Stomach smooth muscle (tissue), 2 donors: ENCODE measurements at regions not wholly inside any gene's neighbourhood (a gene's known extent, or its start where the extent isn't known, plus 50 kb on each side); places are given as distances from the start of the nearest gene placed in this dataset.
"Not testable (repeated sequence)": the region's sequence is repeated elsewhere in the genome, so short reads cannot be mapped to it uniquely, and the experiment has no call there.

Source experiments
- H3K27ac ChIP-seq: one replicate; pipeline ENCODE4 v1.7.0; 2013; ENCODE audit warnings: mild to moderate bottlenecking, low read length, inconsistent platforms
- H3K27me3 ChIP-seq, 2 donors: one replicate each; pipeline ENCODE4 v1.7.0; 2013; ENCODE audit warnings: low read length in 2 of 2; ENCODE audit not compliant: insufficient read depth in 2 of 2, control insufficient read depth in 1 of 2
- H3K36me3 ChIP-seq, 2 donors: one replicate each; pipeline ENCODE4 v1.7.0; 2013; ENCODE audit warnings: low read length in 2 of 2; ENCODE audit not compliant: control insufficient read depth in 2 of 2, insufficient read depth in 2 of 2
- H3K4me1 ChIP-seq: one replicate; pipeline ENCODE4 v1.7.0; 2013; ENCODE audit warnings: low read length; ENCODE audit not compliant: control insufficient read depth, insufficient read depth
- H3K4me3 ChIP-seq, 2 donors: one replicate each; pipeline ENCODE4 v1.7.0; 2013; ENCODE audit warnings: low read length in 2 of 2
- H3K9ac ChIP-seq, 2 donors: one replicate each; pipeline ENCODE4 v1.7.0; 2013; ENCODE audit warnings: low read length in 2 of 2, mild to moderate bottlenecking in 1 of 2
- H3K9me3 ChIP-seq, 2 donors: one replicate each; pipeline ENCODE4 v1.7.0; 2013; ENCODE audit warnings: low read length in 2 of 2; ENCODE audit not compliant: control insufficient read depth in 2 of 2
- donor health status: healthy.
- donor health status: Pancreatic carcinoma.

- not testable (repeated sequence) for H3K27ac ChIP-seq, H3K4me3 ChIP-seq, H3K4me1 ChIP-seq, H3K9me3 ChIP-seq, H3K27me3 ChIP-seq, H3K36me3 ChIP-seq, H3K9ac ChIP-seq
Measured at GRCh38 chr6:121720867-121721266, 285.4 kb downstream of the GJA1 start.

- Histone ChIP-seq H3K36me3 (no peaks in the 10 kb centered on the region), H3K4me1 (no peaks in the 10 kb centered on the region), H3K9ac (no peak overlapping the region), H3K9me3 (no peaks in the 10 kb centered on the region), H3K27me3 (no peaks in the 10 kb centered on the region), H3K4me3 (no peak overlapping the region), H3K27ac (no peak overlapping the region)
Measured at GRCh38 chr6:121723623-121724022, 288.2 kb downstream of the GJA1 start.

GRCh38 chr6:121724576-121724975, 289.1 kb downstream of the GJA1 start:
- no peak overlapping the region for H3K9ac ChIP-seq
- no peaks in the 10 kb centered on the region for H3K36me3 ChIP-seq
- H3K4me3 ChIP-seq = no peak overlapping the region
- no peak overlapping the region for H3K27ac ChIP-seq
- H3K27me3 ChIP-seq = no peaks in the 10 kb centered on the region
- H3K4me1 ChIP-seq = no peaks in the 10 kb centered on the region
- H3K9me3 ChIP-seq = no peaks in the 10 kb centered on the region

GRCh38 chr6:121726596-121726995, 291.1 kb downstream of the GJA1 start:
- Histone ChIP-seq H3K9ac (no peak overlapping the region), H3K36me3 (no peaks in the 10 kb centered on the region), H3K4me3 (no peak overlapping the region), H3K4me1 (no peaks in the 10 kb centered on the region), H3K9me3 (no peaks in the 10 kb centered on the region), H3K27ac (no peak overlapping the region), H3K27me3 (no peaks in the 10 kb centered on the region)

GRCh38 chr6:121730616-121731015, 295.2 kb downstream of the GJA1 start:
- H3K9ac ChIP-seq = no peak overlapping the region
- H3K4me3 ChIP-seq = no peak overlapping the region
- no peaks in the 10 kb centered on the region for H3K9me3 ChIP-seq
- H3K36me3 ChIP-seq = no peaks in the 10 kb centered on the region
- H3K4me1 ChIP-seq = no peaks in the 10 kb centered on the region
- no peak overlapping the region for H3K27ac ChIP-seq
- no peaks in the 10 kb centered on the region for H3K27me3 ChIP-seq

GRCh38 chr6:121731381-121731780, 295.9 kb downstream of the GJA1 start:
- H3K9ac ChIP-seq = no peak overlapping the region
- no peak overlapping the region for H3K27ac ChIP-seq
- H3K36me3 ChIP-seq = no peaks in the 10 kb centered on the region
- H3K27me3 ChIP-seq = no peaks in the 10 kb centered on the region
- H3K4me1 ChIP-seq = no peaks in the 10 kb centered on the region
- H3K9me3 ChIP-seq = no peaks in the 10 kb centered on the region
- H3K4me3 ChIP-seq = no peak overlapping the region

- no peaks in the 10 kb centered on the region for H3K9me3 ChIP-seq
- H3K27ac ChIP-seq = no peak overlapping the region
- no peak overlapping the region for H3K9ac ChIP-seq
- H3K36me3 ChIP-seq = no peaks in the 10 kb centered on the region
- H3K27me3 ChIP-seq = no peaks in the 10 kb centered on the region
- H3K4me3 ChIP-seq = no peak overlapping the region
- no peaks in the 10 kb centered on the region for H3K4me1 ChIP-seq
Measured at GRCh38 chr6:121732641-121733040, 297.2 kb downstream of the GJA1 start.

GRCh38 chr6:121733234-121733633, 297.8 kb downstream of the GJA1 start:
- Histone ChIP-seq H3K36me3 (no peaks in the 10 kb centered on the region), H3K27ac (no peak overlapping the region), H3K27me3 (no peaks in the 10 kb centered on the region), H3K4me1 (no peaks in the 10 kb centered on the region), H3K4me3 (no peak overlapping the region), H3K9me3 (no peaks in the 10 kb centered on the region), H3K9ac (no peak overlapping the region)

GRCh38 chr6:121740188-121740587, 304.7 kb downstream of the GJA1 start:
- not testable (repeated sequence) for H3K36me3 ChIP-seq, H3K4me1 ChIP-seq, H3K9me3 ChIP-seq, H3K27me3 ChIP-seq, H3K9ac ChIP-seq, H3K4me3 ChIP-seq, H3K27ac ChIP-seq

- H3K36me3 ChIP-seq = no peaks in the 10 kb centered on the region
- no peak overlapping the region for H3K9ac ChIP-seq
- H3K9me3 ChIP-seq = no peaks in the 10 kb centered on the region
- no peak overlapping the region for H3K4me3 ChIP-seq
- H3K4me1 ChIP-seq = no peaks in the 10 kb centered on the region
- no peaks in the 10 kb centered on the region for H3K27me3 ChIP-seq
- no peak overlapping the region for H3K27ac ChIP-seq
Measured at GRCh38 chr6:121743691-121744090, 308.2 kb downstream of the GJA1 start.

GRCh38 chr6:121748376-121748775, 312.9 kb downstream of the GJA1 start:
- H3K9me3 ChIP-seq = no peaks in the 10 kb centered on the region
- H3K4me1 ChIP-seq = no peaks in the 10 kb centered on the region
- no peaks in the 10 kb centered on the region for H3K36me3 ChIP-seq
- H3K27ac ChIP-seq = no peak overlapping the region
- H3K4me3 ChIP-seq = no peak overlapping the region
- no peaks in the 10 kb centered on the region for H3K27me3 ChIP-seq
- no peak overlapping the region for H3K9ac ChIP-seq

GRCh38 chr6:121748850-121749249, 313.4 kb downstream of the GJA1 start:
- no peak overlapping the region for H3K27ac ChIP-seq
- no peaks in the 10 kb centered on the region for H3K9me3 ChIP-seq
- no peaks in the 10 kb centered on the region for H3K36me3 ChIP-seq
- H3K4me3 ChIP-seq = no peak overlapping the region
- H3K27me3 ChIP-seq = no peaks in the 10 kb centered on the region
- H3K4me1 ChIP-seq = no peaks in the 10 kb centered on the region
- no peak overlapping the region for H3K9ac ChIP-seq
